A549 (cell line): ENCODE measurements at regions not wholly inside any gene's neighbourhood (a gene's known extent, or its start where the extent isn't known, plus 50 kb on each side); places are given as distances from the start of the nearest gene placed in this dataset.

Source experiments
- CTCF ChIP-seq: fragments of >200 bp; sonication (Bioruptor Twin); formaldehyde crosslinking; IDR thresholded peaks from 3 replicates; pipeline ENCODE4 v1.5.1; 2016
- ELK1 ChIP-seq: fragments of 150-350 bp; IDR thresholded peaks from 2 replicates; pipeline ENCODE4 v1.6.1; 2014; ENCODE audit warnings: low read depth, mild to moderate bottlenecking, low read length
- EP300 ChIP-seq, 2 experiments: fragments of >200 bp; sonication (Bioruptor Twin); formaldehyde crosslinking; IDR thresholded peaks; 2 replicates in 1 of 2; 3 replicates in 1 of 2; pipeline ENCODE4 v1.6.1; 2016 to 2017
- MYC ChIP-seq: IDR thresholded peaks from 2 replicates; pipeline ENCODE4 v1.6.1; 2012; ENCODE audit warnings: mild to moderate bottlenecking, inconsistent platforms, low read length, improper control_type of control experiment, borderline replicate concordance
- NPAS2 ChIP-seq: fragments of 250-450 bp; sonication (Bioruptor Pico); IDR thresholded peaks from 2 replicates; pipeline ENCODE4 v1.8.0; 2022; ENCODE audit warnings: mild to moderate bottlenecking, moderate library complexity, borderline replicate concordance
- POLR2A ChIP-seq: IDR thresholded peaks from 2 replicates; pipeline ENCODE4 v1.6.1; 2012; ENCODE audit warnings: mild to moderate bottlenecking, low read length
- RAD21 ChIP-seq, 2 experiments: fragments of >200 bp in 1 of 2; sonication (Bioruptor Twin) in 1 of 2; formaldehyde crosslinking in 1 of 2; IDR thresholded peaks in 1 of 2; conservative IDR thresholded peaks in 1 of 2; 2 replicates in 1 of 2; 3 replicates in 1 of 2; pipeline ENCODE4 v1.6.1; 2012 to 2018; ENCODE audit warnings: inconsistent platforms in 1 of 2
- RARB ChIP-seq: fragments of 250-450 bp; sonication (Bioruptor Pico); IDR thresholded peaks from 2 replicates; pipeline ENCODE4 v1.8.0; 2021; ENCODE audit warnings: mild to moderate bottlenecking, moderate library complexity
- REST ChIP-seq: fragments of 200-600 bp; sonication (generic); IDR thresholded peaks from 2 replicates; pipeline ENCODE4 v1.6.1; 2016; ENCODE audit warnings: antibody characterized with exemption, mild to moderate bottlenecking, moderate library complexity
- RNF2 ChIP-seq: fragments of 200-600 bp; sonication (generic); IDR thresholded peaks from 2 replicates; pipeline ENCODE4 v1.6.1; 2016; ENCODE audit warnings: low read depth, mild to moderate bottlenecking, antibody characterized with exemption, moderate library complexity, borderline replicate concordance
- USF2 ChIP-seq: fragments of 450-650 bp; IDR thresholded peaks from 2 replicates; pipeline ENCODE4 v1.6.1; 2014; ENCODE audit warnings: antibody characterized with exemption
- ZFP36 ChIP-seq: fragments of 450-650 bp; IDR thresholded peaks from 2 replicates; pipeline ENCODE4 v1.6.1; 2014; ENCODE audit warnings: borderline replicate concordance; ENCODE audit not compliant: partially characterized antibody

- TF ChIP-seq REST = no peak
- TF ChIP-seq EP300 (IDR thresholded peaks at IDR 0.05) = no peak
- no peak for TF ChIP-seq CTCF
- no peak for TF ChIP-seq MYC
- TF ChIP-seq NPAS2 (CRISPR knock-in tag) = no peak
- no peak for TF ChIP-seq ZFP36
- no peak for TF ChIP-seq ELK1
- no peak for TF ChIP-seq POLR2A
- TF ChIP-seq USF2 = no peak
- TF ChIP-seq RNF2 = no peak
- TF ChIP-seq RARB (CRISPR knock-in tag) = no peak
- no peak for TF ChIP-seq RAD21 (conservative IDR thresholded peaks at IDR 0.05 in 1 of 2, IDR thresholded peaks at IDR 0.05 in 1 of 2)
Observed at GRCh38 chr3:38966811-38967692, 84.7 kb downstream of the SCN11A start.
